ENCODE measurements at regions not wholly inside any gene's neighbourhood (a gene's known extent, or its start where the extent isn't known, plus 50 kb on each side); places are given as distances from the start of the nearest gene placed in this dataset.
"Not testable (repeated sequence)": the region's sequence is repeated elsewhere in the genome, so short reads cannot be mapped to it uniquely, and the experiment has no call there.

DNA sequence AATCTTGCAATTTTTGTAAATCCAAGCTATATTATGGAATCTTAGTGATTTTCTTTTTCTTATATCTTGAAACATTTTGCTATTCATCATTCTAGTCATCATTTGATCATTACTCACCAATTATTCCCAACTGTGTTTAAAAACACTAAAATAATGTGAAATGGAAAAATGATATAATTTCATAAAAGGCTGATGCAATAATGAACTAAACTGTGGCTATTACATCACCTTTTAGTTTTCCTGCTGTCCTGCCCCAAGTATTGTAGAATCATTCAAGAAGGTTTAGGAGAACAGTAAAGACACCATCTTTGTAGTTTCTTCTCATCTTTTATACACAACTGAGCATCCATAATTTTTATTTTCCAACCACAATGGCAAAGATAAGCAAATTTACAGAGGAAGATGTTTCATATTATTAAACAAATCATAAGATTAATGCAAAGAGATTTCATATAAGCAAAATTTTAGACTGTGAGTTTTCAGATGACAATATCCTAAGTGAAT is 431.0 kb upstream of the SLC30A5 start:
- no peak for DNase-seq (ENCODE audit: low spot score)

DNA sequence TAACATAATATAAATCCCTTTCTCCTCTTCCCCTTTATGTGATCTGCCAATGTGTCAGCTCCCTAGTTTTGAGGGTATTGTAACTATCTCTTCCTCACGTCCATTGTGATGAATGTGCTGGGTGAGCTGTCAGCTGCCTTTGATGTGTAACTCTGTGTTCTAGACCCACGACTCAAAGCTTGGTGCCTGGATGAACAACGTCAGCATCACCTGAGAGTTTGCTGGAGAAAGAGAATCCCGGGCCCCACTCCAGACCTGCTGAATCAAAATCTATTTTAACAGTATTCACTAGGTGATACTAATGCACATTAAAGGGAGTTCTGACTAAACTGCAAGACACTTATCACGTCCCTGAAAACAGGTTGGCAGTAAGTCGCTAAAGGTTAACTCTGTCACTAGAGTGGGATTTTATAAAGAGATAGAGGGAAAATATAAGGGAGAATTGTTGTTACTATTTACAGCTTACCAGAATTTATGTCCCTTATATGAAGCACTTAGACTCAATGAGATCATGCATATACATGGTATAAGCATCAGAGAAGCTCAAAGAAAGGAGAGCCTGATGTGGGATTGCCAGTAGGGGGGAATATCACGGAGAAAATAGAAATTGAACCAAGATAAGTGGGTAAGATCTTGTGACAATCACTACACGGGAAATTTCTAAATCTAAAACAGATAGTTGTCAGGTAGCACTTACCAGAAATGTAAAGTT is 423.8 kb upstream of the SLC30A5 start:
- DNase-seq (ENCODE audit: low spot score), result no peak

DNA sequence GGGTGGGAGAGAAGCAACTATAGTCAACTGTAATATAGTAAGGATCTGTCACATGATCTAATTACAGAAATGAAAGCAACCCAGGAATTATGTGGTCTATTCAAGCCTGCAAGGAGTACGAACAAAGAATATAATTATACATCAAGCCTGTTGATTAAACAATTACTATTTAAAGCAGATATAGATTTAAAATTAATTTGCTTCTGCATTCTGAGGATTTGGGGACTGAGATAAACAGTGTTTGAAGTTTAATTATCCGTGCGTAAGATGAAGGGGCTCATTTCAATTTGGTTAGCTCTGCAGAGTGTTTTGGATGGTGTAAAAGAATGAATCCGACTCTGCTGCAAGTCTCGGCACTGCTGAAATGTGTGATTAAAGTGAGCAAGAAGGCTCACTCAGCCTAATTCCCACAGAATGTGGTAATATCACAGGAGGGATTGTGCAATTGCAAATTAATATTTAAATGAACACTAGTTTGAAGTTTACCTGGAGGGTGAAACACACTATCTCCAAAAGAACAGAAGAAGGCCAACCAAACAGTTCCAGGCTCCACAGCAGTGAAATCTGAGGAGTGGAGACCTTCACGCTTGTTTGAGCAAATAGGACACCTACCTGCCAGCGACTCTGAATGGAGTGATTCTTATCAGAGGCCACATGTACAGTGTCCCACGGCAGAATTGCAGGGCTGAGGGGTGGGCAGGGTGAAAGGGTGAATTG is 420.6 kb upstream of the SLC30A5 start:
- DNase-seq (ENCODE audit: low spot score), result peak; percentile 20

DNA sequence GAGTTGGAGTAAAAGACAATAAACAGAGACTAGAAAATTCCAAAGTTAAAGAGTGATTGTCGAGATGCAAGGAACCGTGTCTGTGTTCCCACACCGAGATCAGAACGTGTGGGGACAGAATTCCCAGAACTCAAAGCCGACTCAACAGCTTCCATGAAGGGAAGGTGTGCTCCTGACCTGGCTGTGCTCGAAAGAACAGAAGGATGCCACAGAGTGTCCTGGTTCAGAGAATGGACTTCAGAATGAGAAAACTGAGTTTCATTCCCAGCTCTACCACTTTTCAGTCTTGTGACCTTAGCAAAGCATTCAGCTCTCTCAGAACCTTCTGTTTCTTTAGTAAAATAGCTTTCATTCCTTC is 420.0 kb upstream of the SLC30A5 start:
- DNase-seq (ENCODE audit: low spot score), result peak; percentile 18

DNA sequence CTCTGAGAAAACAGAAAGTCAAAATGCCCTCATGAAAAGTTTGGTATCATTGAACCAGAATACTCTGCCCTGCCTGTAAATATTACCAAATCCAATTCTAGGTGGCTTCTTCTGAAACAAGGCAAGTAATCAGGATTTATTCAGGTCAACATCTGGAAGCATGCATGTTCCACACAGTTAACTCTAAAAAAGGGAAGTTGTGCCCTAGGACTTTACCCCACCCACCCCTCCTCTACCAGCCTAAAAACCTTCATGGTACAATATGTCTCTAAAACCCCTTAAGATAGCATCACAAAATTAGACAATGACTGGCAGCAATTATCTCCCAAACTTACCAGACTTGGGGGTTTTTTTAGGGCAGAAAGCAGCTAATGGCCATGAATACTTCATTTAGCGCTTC is 414.8 kb upstream of the SLC30A5 start:
- DNase-seq (ENCODE audit: low spot score), result no peak

DNA sequence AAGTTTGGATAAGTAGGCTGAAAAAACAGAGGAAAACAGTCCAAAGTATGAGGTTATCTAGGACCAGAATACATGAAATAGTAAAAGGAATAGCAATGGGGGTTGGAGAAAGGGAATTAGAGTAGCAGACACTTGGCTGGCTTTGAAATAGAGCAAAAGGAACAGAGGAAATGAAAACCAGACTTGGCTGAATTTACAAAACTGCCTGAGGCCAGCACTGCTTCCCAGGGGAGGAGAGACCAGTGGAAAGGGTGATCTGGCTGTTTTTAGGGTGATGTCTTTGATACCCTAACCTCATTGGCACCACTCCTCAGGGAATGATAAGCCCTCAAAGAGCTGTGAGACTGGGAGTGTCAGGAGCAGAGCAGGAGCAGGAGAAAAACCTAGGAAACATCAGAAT is 413.4 kb upstream of the SLC30A5 start:
- DNase-seq (ENCODE audit: low spot score), result no peak

DNA sequence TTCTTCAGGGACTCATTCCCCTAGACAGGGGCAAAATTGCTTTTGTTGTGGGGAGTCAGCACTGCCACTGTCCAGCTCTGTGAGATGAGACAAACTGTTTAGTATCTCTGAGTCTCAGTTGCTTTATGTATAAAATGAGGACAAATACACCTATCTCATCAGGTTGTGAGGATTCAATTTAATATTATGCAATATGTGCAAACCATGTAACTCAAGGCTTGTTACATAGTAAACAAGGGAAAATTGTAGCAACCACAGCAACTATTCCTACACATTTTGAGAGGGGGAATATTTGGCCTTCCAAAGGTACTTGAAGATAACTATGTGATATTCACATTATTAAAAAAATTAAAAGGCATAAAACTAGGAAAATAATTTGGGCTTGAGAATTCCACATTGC is 411.9 kb upstream of the SLC30A5 start:
- DNase-seq (ENCODE audit: low spot score), result no peak

DNA sequence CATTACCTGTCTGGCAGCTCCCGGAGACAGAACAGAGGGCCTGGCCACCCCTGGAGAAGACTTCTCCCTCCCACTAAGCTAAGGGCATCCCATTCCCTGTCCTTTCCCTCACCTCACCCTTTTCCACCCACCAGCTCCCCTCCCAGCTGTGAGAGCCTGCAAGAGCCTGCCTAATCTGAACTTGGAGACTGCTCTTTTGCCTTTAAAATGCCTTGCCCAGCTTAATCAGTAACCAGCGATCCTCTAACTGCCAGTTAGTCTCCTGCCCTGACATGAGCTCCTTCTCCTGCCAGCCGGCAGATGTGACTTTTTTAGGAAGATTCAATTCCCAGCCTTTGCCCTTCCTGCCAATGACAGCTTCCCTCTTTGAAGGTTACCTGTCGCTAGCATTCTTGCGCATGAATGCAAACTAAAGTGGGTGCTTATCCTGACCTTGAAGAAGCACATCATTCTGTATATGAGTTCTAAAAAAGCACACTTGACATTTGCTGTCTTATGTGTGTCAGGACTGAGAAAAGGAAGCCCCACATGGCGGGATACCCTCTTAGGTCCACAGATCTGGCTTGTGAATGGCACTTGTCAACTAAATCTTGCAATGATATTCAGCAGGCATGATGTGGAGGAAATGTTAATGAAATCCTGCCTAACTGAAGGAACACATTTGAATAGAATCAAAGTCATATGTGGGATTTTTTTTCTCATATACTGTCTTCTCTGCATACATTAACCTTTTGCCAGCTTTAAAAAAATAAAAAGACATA is 411.2 kb upstream of the SLC30A5 start:
- peak; percentile 71 for DNase-seq (ENCODE audit: low spot score)

DNA sequence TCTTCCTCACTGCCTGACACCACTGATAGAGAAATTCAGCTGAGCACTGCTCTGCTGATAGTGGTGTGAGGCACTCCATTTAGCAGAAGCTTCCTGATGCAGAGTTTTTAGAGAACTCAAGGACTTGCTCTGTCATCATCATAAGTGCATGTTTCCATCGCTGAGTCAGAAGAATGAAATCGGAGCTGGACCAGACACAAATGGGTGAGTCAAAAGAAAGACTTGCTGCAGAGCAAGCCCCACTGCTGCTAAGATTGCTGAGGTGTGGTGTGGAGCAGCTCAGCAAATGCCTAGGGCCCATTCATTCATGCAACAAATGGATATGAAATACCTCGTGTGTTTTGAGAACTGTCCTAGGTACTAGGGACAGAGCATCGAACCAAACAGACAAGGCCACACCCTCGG is 410.2 kb upstream of the SLC30A5 start:
- DNase-seq (ENCODE audit: low spot score), result peak; percentile 100

DNA sequence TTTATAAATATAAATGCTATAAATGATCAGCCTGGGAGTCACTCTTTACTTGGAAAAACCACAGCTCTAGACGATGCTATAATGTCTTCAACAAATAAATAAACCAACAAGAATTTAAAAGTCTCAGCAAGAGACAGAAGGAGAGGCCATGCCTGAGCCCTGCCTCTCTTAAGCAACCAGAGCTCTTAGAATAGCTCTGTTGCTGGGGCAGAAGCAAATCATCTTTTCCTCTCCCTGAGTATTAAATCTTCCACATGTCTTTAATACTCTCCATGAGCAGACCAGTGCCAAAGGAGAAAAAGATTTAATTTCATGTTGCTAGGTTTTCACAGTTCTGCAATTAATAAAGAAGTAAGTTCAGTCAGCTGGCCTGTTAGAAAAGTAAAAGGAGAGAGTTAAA is 408.0 kb upstream of the SLC30A5 start:
- no peak for DNase-seq (ENCODE audit: low spot score)

DNA sequence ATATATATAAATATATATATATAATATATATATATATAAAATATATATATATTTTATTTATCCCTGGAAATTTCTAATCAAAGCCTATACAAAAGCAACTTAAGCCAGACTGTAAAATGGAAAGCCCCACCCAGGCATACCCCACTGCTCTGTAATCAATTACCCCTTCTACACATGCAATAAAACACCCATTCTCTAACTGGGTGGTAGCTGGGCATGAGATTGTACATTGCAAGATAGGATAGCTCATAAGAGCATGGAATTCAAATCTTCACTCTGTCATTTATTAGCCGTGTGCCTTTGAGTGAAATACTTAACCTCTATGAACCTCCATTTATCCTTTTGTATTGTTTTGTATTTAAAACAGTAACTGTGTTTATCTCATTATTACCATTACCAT is 405.3 kb upstream of the SLC30A5 start:
- no peak for DNase-seq (ENCODE audit: low spot score)

DNA sequence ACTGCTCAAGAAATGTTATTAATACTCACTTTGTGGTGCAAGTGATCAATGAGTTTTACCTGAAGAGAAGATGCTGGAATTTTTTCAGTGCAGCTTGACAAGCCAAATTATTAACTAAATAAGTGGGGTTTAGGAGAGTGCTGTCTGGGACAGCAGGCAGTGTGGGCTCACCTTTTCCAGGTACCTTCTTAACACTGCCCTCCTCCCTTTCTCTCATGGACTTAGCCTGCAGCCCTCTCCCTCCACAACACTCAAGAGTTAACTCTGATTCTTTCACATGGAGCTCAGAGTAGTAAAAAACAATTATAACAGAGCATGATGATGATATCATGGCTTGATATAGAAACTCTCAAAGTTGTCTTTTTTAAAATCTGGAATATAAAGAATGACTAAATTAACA is 404.8 kb upstream of the SLC30A5 start:
- DNase-seq (ENCODE audit: low spot score), result no peak

DNA sequence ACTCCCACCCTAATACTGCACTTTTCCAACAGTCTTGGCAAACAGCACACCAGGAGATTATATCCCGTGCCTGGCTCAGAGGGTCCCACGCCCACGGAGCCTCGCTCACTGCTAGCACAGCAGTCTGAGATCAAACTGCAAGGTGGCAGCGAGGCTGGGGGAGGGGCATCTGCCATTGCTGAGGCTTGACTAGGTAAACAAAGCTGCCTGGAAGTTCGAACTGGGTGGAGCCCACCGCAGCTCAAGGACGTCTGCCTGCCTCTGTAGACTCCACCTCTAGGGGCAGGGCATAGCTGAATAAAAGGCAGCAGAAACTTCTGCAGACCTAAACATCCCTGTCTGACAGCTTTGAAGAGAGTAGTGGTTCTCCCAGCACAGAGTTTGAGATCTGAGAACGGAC is 401.9 kb upstream of the SLC30A5 start:
- DNase-seq (ENCODE audit: low spot score), result not testable (repeated sequence)

DNA sequence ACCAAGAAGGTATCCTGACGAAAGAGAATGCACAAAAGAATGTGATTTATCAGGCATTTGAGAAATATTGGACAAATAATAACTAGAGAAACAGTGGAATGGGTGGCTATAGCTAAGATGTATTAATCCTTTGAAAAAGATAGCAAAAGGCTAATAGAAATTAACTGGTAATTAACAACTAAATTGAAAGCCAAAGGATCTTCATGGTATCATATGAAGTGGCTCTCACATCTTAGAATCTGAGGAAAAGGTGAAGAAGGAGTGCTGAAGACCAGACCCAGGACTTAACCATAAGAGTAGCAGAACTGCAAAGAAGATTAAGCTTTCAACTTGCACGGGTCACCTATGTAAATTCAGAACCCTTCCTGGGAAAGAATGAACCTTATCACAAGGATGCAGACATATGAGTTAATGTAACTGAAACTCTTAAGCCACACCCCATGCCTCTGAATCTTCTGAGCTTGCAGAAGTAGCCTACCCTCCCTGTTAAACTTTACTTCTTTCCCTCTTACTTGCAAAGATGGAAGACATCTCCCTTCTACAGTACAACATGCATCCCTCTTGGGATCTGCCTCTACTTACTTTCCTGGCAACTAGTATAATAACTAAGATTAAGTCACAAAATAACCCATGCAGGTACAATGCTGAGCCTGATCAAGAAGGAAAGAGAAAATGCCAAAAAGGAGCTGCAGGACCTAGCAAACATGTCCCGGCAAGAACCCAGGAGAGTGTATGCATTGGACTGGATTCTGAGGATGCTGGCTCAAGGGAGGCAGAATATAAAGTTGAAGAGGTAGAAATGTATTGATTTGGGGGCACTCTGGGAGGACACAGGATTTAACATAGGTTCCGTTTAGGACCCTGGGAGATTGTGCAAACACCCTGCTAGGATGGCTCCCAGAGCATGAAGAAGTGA is 395.5 kb upstream of the SLC30A5 start:
- no peak for DNase-seq (ENCODE audit: low spot score)

DNA sequence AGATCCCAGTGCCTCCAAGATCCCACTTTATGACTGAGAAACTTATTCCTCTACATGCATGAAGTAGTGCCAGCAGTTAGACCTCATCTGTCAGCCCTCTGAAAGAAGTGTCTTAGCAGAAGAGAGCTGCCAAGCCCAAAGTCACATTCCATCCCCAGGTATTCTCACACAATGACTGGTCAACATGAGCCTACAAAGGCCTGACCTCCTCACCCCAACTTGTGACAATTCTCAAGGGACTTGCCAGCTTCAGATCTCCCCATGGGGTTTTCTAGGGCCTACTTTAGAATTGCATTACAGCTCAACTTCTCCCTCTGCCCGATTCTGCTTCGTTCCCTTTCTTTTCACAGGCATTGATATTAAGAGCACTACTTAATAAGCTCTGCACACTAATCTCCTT is 393.8 kb upstream of the SLC30A5 start:
- no peak for DNase-seq (ENCODE audit: low spot score)

DNA sequence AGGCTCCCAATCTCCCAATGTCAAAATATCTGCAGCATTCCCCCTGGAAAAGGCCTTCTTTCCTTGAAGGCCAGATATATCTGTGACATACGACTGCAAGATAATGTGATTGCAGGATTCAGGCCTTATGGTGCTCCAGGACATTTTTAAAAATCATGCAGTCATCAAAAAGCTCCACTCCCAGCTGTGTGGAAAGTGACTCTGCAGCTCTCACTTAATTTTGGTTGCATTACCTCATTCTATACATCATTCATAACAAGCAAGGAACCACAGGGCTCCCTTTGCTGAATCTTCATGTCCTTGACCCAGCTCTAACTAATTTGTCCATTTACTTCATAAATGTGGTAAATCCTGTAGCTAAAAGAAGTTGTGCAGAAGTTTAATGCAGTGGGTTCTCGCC is 386.2 kb upstream of the SLC30A5 start:
- no peak for DNase-seq (ENCODE audit: low spot score)

DNA sequence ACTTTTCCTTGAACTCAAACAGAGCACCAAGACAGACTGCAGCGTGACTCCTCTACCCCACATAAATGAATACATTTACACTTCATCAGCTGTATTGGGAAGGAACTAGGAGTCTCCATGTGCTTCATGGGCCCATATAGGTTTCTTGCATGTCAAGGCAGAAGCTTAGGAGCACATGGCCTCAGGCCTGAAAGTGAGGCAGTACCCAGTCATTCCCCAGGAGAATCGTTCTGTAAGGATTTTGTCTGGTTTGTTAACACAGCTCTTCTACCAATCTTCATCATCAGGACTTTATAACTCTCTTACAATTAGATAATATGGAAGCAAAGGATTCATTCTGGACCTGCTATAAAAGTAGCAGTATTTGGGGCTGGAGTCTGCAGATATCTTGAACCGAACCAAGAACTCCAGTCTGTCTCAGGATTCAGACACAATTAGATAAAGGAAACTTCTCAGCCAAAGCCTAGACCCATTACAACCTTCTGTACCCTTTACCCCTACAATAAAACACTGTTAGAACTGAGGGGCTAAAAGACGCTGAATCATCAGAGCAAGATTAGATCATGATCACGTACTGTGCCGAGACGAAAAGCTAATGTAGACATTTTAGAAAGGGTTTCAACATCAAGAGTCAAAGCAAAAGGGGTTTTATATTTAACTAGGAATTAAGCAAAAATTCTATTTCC is 385.5 kb upstream of the SLC30A5 start:
- no peak for DNase-seq (ENCODE audit: low spot score)

DNA sequence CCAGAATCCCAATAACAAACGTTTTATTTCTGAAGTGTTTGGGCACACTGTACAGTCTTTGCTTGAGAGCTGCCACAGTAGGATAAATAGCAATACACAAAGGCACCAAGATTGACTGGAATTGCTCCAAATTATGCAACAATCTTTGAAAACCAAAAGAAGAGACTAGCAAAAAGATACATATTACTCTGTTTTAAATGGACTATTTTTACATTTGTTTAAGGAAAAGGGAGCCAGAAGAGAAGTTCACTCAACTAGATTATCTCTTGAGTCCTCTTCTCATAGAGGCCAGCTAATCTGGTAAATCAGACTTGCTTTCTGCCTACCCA is 385.0 kb upstream of the SLC30A5 start:
- no peak for DNase-seq (ENCODE audit: low spot score)

DNA sequence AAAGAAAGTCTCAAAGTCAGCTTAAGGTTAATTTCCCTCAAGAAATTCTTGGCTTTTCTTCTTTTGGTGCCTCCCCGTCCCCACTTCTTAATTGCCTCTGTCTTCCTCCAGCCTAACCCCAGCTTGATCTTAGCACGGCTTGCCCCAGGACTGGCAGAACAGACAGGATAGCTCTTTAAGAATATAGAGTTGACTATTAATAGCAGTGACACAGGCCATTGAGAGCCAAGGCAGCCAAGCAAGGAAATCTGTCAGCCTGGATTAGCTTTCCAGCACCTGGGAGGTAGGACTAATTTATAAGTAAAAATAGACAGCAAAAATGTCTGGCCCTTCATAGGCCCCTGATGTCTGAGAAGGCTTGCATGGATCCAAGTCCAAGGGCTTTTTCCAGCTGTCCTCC is 384.6 kb upstream of the SLC30A5 start:
- peak; percentile 58 for DNase-seq (ENCODE audit: low spot score)

DNA sequence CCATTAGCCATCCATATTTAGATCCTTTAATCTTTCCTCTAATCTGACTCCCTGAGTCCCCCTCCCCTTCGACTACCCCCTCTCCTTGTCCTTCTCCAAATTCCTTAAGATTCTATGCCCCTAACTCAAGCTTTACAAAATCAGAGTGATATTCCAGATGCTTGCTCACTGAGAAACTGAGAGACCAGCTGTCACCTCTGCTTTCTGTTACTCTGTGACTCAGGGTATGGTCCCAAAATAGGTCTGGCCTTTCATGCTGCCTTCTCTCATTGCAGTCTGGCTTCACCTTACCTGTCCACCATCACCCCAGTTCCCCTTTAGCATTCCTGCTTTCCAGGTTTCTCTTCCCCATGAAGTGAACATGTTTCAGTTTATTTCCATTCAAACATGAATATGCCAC is 383.3 kb upstream of the SLC30A5 start:
- no peak for DNase-seq (ENCODE audit: low spot score)
